ENCODE measurements at regions not wholly inside any gene's neighbourhood (a gene's known extent, or its start where the extent isn't known, plus 50 kb on each side); places are given as distances from the start of the nearest gene placed in this dataset.

DNA sequence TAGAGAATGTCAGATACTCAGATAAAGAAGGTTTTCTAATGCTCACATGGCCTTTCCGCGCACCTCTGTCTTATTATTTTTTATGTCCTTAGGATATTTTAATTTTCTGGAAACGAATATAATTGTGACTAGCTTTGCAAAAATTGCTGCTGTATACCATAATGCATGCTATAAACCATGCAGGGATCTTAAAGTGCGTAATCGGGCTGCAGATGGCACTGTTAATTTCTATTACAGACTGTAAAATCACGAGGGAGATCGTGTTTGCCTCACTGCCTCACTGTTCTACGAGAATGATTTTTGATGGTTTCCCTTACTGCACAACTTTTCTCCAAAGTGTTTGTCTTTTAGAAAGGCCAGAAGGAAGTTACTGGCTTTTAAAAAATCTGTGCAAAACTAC is 356.1 kb downstream of the TUSC1 start:
- TF ChIP-seq, protein P1, sequence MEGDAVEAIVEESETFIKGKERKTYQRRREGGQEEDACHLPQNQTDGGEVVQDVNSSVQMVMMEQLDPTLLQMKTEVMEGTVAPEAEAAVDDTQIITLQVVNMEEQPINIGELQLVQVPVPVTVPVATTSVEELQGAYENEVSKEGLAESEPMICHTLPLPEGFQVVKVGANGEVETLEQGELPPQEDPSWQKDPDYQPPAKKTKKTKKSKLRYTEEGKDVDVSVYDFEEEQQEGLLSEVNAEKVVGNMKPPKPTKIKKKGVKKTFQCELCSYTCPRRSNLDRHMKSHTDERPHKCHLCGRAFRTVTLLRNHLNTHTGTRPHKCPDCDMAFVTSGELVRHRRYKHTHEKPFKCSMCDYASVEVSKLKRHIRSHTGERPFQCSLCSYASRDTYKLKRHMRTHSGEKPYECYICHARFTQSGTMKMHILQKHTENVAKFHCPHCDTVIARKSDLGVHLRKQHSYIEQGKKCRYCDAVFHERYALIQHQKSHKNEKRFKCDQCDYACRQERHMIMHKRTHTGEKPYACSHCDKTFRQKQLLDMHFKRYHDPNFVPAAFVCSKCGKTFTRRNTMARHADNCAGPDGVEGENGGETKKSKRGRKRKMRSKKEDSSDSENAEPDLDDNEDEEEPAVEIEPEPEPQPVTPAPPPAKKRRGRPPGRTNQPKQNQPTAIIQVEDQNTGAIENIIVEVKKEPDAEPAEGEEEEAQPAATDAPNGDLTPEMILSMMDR (IDR thresholded peaks at IDR 0.05) = no peak
- no peak for TF ChIP-seq POLR2A (IDR thresholded peaks at IDR 0.05)
